HG03025 (cell line): ENCODE measurements at regions not wholly inside any gene's neighbourhood (a gene's known extent, or its start where the extent isn't known, plus 50 kb on each side); places are given as distances from the start of the nearest gene placed in this dataset.

Experiments
- ATAC-seq: cut with Tn5 transposase; IDR thresholded peaks from one replicate; pipeline ENCODE4 v1.9.1; 2021; ENCODE audit warnings: mild to moderate bottlenecking, moderate library complexity; ENCODE audit not compliant: unreplicated experiment, low FRiP score

GRCh38 chr4:104940927-104941326 lies 205.7 kb upstream of the TET2 start:
- no peak for ATAC-seq

GRCh38 chr4:104941661-104942062 lies 205.0 kb upstream of the TET2 start:
- no peak for ATAC-seq

- ATAC-seq = no peak
Observed at GRCh38 chr4:104942990-104943743, 203.5 kb upstream of the TET2 start.

DNA sequence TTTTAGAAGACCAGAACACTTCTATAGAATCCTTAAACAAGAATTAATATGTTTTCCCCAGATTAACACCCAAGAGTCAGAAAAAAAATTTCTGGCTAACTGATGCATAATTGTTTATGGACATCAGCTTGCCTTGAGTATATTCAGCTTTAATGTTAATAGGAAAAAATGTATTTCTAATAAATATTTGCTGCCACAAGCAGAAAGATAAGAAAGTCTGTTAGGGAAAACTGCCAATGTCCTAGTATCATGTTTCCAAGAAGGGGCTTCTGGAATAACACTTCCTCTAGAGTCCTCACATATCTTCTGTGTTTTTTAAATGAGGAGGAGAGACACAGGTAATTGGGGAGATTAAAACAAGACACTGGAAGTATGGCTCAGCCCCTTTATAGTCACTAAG lies 202.1 kb upstream of the TET2 start:
- no peak for ATAC-seq

- peak; percentile 41 for ATAC-seq
Observed at GRCh38 chr4:104964410-104965175, 182.1 kb upstream of the TET2 start.

DNA sequence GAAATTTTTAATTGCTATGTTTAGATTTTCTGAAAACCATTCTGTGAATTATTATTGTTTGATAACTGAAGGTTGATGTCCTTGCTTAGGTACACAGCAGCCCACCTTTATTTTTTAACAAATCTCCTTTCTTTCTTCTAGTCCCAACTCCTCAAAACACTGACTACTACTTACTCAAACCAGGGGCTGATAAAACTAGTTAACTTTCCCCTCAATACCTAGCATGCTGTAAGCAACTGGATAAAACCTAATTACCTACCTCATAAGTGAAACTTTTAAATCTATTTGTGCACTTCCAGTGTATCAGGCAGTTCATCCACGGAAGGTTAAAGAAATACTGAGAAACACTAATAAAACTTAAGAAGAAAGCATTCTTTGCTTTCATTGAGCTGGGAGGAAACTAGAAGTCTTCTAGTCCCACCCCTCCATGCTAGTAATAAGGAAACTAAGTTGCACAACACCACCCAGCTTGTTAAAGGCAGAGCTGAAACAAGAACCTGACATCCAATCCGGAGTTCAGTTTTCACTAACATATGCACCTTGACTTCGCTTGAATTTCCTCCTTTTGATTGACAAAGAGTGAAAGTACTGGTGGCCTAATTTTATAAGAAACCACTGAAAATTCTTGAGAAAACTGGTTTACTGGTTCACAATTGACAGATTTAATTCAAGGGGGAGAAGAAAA lies 180.2 kb upstream of the TET2 start:
- ATAC-seq = peak; percentile 97

DNA sequence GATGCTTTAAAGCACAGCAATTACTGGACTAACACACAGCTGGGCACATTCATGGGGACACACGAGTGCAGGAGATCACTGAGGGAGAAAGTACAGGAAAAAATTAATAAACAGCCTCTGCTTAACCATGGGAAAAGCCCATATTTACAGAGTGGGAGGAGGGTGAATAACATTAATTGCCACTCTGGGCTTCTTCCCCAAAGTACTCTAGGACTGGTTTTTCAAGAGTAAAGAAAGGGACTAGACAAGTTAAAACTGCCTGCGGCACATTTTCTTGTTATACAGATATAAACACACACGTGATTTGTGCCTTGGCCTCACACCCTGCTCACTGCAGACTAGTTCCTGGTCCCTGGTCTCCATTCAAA lies 179.7 kb upstream of the TET2 start:
- peak; percentile 15 for ATAC-seq

DNA sequence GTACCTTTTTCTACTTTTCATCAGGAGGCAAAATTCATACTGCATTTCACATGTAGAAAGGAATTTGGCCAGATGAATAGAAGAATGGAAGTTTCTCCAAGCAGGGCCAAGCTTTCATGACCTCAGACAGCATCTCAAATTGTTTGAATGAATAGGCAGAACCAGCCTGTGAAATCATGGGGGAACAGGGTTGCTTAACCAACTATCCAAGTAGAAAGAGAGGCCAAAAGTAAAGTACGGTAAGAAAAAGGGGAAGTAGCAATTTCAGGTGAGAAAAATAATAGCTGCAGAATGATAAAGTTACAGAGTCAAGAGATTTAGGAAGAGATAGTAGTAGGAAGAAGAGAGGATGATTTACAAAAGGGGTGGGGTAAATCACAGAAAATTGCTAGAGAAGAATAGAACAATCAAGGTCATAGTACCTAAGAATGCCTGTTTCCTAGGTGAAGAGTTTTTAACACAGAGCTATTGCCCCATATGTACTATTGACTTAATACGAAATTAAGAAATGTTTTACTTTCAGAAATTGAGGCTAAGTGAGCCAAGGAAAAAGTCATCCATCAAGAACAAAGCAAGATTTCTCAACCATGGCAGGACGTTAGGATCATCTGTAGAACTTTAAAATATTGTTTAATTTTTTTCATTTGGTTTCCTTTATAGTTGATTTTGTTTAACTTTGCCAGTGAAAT lies 177.1 kb upstream of the TET2 start:
- ATAC-seq = no peak

GRCh38 chr4:104971462-104971861 lies 175.2 kb upstream of the TET2 start:
- ATAC-seq = no peak

DNA sequence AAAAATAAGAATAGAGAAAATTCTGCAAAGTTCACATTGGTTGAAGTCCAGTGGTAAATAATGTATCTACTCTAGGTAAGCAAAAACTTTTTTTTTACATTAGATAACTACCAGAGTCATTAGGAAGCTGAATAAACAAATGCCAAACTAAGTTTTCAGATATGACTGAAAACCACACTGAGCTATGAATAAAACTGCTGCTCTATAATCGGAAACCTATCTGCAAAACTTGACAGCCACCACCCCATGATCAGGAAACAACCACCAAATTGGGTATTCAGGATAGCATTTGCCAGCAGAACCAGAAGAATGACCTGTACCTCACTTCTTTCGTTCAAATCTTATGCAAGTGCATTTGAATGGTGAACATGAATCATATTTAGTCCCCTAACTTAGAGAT lies 173.0 kb upstream of the TET2 start:
- ATAC-seq = no peak

GRCh38 chr4:104975617-104976016 lies 171.1 kb upstream of the TET2 start:
- ATAC-seq = no peak

DNA sequence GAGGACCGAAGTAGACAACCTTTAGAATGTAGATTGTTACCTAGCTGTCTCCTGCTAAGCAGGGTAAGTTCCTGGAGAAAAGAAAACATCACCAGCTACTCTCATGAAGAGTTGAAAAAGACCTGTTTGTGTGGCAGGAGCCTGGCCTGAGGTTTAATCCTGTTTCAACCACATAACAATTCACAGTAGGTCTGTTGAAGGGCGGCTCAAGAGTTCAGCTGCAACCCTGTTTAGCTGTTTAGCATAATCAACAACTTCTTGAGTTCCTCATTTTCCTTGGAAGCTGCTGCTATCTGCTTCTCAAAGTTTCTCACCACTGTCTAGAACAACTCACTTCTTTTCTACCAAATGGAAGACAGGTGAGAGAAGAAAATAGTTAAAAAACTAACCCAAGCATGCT lies 170.4 kb upstream of the TET2 start:
- ATAC-seq = no peak

DNA sequence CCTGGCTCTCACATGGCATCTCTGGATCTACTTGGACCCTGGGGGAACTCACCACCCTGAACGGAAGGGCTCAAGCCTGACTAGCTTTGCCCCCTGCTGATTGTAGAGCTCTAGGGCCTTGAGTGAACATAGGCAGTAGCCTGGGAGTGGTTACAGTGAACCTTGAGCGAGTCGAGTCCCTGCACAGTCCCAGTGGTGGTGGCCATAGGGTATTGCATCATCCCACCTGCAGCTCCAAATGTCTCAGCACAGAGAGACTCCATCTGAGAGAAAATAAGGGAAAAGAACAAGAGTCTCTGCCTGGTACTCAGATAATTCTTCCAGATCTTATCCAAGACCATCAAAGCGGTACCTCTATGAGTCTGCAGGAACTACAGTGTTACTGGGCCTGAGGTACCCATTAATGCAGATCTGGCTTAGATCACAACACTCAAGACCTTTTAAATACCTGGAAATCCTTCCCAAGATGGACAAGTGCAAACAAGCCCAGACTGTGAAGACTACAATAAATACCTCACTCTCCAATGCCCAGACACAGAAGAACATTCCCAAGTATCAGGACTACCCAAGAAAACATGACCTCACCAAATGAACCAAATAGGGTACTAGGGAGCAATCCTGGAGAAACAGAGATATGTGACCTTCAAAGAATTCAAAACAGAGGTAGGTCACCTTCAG lies 167.5 kb upstream of the TET2 start:
- ATAC-seq = no peak

- ATAC-seq = no peak
Observed at GRCh38 chr4:104983615-104984179, 163.0 kb upstream of the TET2 start.

- ATAC-seq = no peak
Observed at GRCh38 chr4:104986306-104986705, 160.4 kb upstream of the TET2 start.

DNA sequence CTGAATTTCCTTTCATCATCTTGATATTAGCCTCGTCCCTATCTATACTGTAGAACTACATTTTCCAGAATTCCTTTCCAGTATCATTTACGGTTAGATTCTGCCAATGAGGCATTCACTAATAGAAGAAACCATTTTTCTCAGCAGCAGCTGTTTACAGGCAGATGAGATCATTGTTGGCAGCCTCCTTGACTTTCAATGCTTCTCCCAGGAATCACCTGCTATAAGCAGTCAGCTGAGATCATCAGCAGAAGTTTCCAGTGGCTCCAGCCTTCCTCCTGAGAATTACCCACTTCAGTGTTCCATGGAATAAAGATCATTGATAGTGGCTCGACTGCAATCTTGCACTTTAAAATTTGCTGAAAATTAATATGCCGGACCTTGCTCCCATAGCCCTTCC lies 157.3 kb upstream of the TET2 start:
- ATAC-seq = no peak

- no peak for ATAC-seq
Observed at GRCh38 chr4:105002278-105002677, 144.4 kb upstream of the TET2 start.

DNA sequence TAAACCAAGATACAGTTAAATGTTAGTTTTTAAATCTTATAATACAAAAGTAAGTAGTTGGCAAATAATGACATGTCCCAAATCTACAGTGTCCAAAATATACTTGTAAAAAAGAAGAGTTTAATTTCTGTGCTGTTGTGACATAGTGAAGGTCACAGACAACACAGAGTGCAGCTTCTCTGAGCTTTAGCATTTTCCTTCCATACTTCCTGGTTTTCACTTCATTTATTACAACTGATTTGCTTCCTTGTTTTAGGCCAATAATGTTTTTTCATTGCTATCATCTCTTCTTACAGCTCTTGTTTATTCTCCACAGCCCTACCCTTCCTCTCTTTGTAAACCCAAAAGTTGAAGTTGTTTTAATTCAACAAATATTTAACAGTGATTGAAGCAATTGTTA lies 132.4 kb upstream of the TET2 start:
- ATAC-seq = no peak

GRCh38 chr4:105014635-105015034 lies 132.0 kb upstream of the TET2 start:
- no peak for ATAC-seq

- ATAC-seq = no peak
Observed at GRCh38 chr4:105015750-105016149, 130.9 kb upstream of the TET2 start.
